ENCODE measurements at regions not wholly inside any gene's neighbourhood (a gene's known extent, or its start where the extent isn't known, plus 50 kb on each side); places are given as distances from the start of the nearest gene placed in this dataset.

GRCh38 chr2:118711603-118712002, 135.8 kb downstream of the EN1 start:
- Mint-ChIP-seq H3K27ac (ENCODE audit: unreplicated experiment) (no peak overlapping the region), H3K36me3 (ENCODE audit: insufficient read depth, unreplicated experiment) (no peaks in the 10 kb centered on the region), H3K27me3 (ENCODE audit: unreplicated experiment) (peaks cover 56% of the 10 kb centered on the region), H3K4me1 (ENCODE audit: low read depth, unreplicated experiment) (no peaks in the 10 kb centered on the region), H3K9me3 (ENCODE audit: low read depth, unreplicated experiment) (no peaks in the 10 kb centered on the region), H3K4me3 (ENCODE audit: low read depth, unreplicated experiment) (no peak overlapping the region)
- intact Hi-C loops (cut with micrococcal nuclease; ENCODE audit: unreplicated experiment) = no loop called here
- DNase-seq = no peak
- CTCF ChIA-PET = interaction anchor here (0.6 kb wide), 1 partner anchor 149 kb away, joined by 5 read pairs; no protein-coding TSS in a partner anchor
- no TSS peak for BruUV-seq (replicated peaks)
- TF ChIP-seq, protein P1, sequence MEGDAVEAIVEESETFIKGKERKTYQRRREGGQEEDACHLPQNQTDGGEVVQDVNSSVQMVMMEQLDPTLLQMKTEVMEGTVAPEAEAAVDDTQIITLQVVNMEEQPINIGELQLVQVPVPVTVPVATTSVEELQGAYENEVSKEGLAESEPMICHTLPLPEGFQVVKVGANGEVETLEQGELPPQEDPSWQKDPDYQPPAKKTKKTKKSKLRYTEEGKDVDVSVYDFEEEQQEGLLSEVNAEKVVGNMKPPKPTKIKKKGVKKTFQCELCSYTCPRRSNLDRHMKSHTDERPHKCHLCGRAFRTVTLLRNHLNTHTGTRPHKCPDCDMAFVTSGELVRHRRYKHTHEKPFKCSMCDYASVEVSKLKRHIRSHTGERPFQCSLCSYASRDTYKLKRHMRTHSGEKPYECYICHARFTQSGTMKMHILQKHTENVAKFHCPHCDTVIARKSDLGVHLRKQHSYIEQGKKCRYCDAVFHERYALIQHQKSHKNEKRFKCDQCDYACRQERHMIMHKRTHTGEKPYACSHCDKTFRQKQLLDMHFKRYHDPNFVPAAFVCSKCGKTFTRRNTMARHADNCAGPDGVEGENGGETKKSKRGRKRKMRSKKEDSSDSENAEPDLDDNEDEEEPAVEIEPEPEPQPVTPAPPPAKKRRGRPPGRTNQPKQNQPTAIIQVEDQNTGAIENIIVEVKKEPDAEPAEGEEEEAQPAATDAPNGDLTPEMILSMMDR (IDR thresholded peaks at IDR 0.05; ENCODE audit: unreplicated experiment) = no peak

GRCh38 chr2:118710481-118710880, 137.0 kb downstream of the EN1 start:
- Mint-ChIP-seq H3K27ac (ENCODE audit: unreplicated experiment) (no peak overlapping the region), H3K9me3 (ENCODE audit: low read depth, unreplicated experiment) (no peaks in the 10 kb centered on the region), H3K36me3 (ENCODE audit: insufficient read depth, unreplicated experiment) (no peaks in the 10 kb centered on the region), H3K4me3 (ENCODE audit: low read depth, unreplicated experiment) (no peak overlapping the region), H3K4me1 (ENCODE audit: low read depth, unreplicated experiment) (no peaks in the 10 kb centered on the region), H3K27me3 (ENCODE audit: unreplicated experiment) (peaks cover 54% of the 10 kb centered on the region)
- TF ChIP-seq, protein P1 (IDR thresholded peaks at IDR 0.05; ENCODE audit: unreplicated experiment) = no peak
- intact Hi-C loops (cut with micrococcal nuclease; ENCODE audit: unreplicated experiment) = no loop called here
- DNase-seq = no peak
- CTCF ChIA-PET = no interaction called here
- BruUV-seq (replicated peaks) = no TSS peak

DNA sequence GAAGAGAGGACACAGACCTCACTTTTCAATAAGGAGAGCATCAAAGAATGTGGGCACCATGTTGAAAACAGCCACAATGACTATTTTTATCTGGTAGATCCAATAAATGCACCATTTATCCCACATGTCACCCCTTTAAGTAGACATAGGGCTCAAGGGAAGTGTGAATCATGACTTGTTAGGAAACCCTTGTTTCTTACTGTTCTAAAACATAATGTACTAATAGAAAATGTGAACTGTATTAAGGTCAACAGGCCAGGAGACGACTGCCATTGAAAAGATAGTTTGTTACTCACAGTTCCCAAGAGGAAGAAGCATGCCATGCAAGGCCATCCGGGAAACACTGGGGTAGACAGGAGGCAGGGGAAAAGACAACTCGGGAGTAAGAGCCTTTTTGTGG, 137.7 kb downstream of the EN1 start:
- TF ChIP-seq, protein P1 (IDR thresholded peaks at IDR 0.05; ENCODE audit: unreplicated experiment) = no peak
- Mint-ChIP-seq H3K4me3 (ENCODE audit: low read depth, unreplicated experiment) (no peak overlapping the region), H3K9me3 (ENCODE audit: low read depth, unreplicated experiment) (no peaks in the 10 kb centered on the region), H3K27ac (ENCODE audit: unreplicated experiment) (no peak overlapping the region), H3K27me3 (ENCODE audit: unreplicated experiment) (peaks cover 53% of the 10 kb centered on the region), H3K36me3 (ENCODE audit: insufficient read depth, unreplicated experiment) (no peaks in the 10 kb centered on the region), H3K4me1 (ENCODE audit: low read depth, unreplicated experiment) (no peaks in the 10 kb centered on the region)
- no TSS peak for BruUV-seq (replicated peaks)
- no peak for DNase-seq
- CTCF ChIA-PET = no interaction called here
- intact Hi-C loops (cut with micrococcal nuclease; ENCODE audit: unreplicated experiment) = no loop called here

DNA sequence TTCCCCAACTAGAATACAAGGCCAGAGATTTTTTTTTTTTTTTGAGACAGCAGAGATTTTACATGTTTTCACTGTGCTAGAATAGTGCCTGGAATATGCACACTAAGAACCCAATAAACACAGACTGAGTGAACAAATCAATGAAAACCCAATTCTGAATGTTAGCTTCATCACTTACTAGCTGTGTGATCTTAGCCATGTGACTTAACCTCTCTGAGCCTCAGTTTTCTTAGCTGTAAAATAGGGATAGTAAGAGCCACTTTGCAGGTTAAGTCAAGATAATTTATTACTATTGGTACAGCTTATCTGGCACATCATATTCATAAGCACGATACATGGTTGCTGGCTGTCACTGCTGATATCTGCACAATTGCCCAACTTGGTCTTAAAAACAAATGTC, 140.6 kb downstream of the EN1 start:
- H3K27ac Mint-ChIP-seq (ENCODE audit: unreplicated experiment) = no peak overlapping the region
- DNase-seq = no peak
- TF ChIP-seq, protein P1 (IDR thresholded peaks at IDR 0.05; ENCODE audit: unreplicated experiment) = no peak
- intact Hi-C loops (cut with micrococcal nuclease; ENCODE audit: unreplicated experiment) = no loop called here
- H3K27me3 Mint-ChIP-seq (ENCODE audit: unreplicated experiment) = peaks cover 38% of the 10 kb centered on the region
- CTCF ChIA-PET = interaction anchor here (0.7 kb wide), 1 partner anchor 1304 kb away, joined by 4 read pairs; no protein-coding TSS in a partner anchor
- H3K4me1 Mint-ChIP-seq (ENCODE audit: low read depth, unreplicated experiment) = no peaks in the 10 kb centered on the region
- H3K9me3 Mint-ChIP-seq (ENCODE audit: low read depth, unreplicated experiment) = no peaks in the 10 kb centered on the region
- no peak overlapping the region for H3K4me3 Mint-ChIP-seq (ENCODE audit: low read depth, unreplicated experiment)
- no peaks in the 10 kb centered on the region for H3K36me3 Mint-ChIP-seq (ENCODE audit: insufficient read depth, unreplicated experiment)
- no TSS peak for BruUV-seq (replicated peaks)
